ENCODE measurements at regions not wholly inside any gene's neighbourhood (a gene's known extent, or its start where the extent isn't known, plus 50 kb on each side); places are given as distances from the start of the nearest gene placed in this dataset.

DNA sequence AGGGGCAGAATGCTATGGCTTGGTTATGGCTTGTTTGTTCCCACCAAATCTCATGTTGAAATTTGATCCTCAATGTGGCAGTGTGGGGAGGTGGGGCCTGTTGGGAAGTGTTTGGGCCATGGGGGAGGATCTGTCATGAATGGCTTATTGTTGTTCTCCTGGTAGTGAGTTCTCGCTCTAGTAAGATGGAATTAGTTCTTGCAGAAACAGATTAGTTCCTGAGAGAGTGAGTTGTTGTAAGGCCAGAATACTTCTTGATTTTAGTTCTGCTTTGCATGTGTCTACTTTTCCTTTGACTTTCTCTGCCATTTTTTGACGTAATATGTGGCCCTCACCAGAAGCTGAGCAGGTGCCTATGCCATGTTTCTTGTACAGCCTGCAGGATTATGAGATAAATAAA is 188.2 kb downstream of the KIF20B start:
- Histone ChIP-seq H3K79me2 (ENCODE audit: insufficient read depth, low read length) (no peaks in the 10 kb centered on the region), H3K27me3 (ENCODE audit: insufficient read depth, low read length) (peaks cover 18% of the 10 kb centered on the region), H3K36me3 (ENCODE audit: insufficient read depth, low read length) (no peaks in the 10 kb centered on the region), H3K4me1 (ENCODE audit: insufficient read depth, low read length) (no peaks in the 10 kb centered on the region), H3K9me3 (ENCODE audit: low read depth, low read length) (no peaks in the 10 kb centered on the region), H2AFZ (ENCODE audit: low read length) (no peak overlapping the region), H3K4me3 (ENCODE audit: insufficient read depth, low read length) (no peak overlapping the region), H3K4me2 (ENCODE audit: insufficient read depth, low read length) (no peak overlapping the region), H3K27ac (ENCODE audit: low read depth, low read length) (no peak overlapping the region), H4K20me1 (ENCODE audit: insufficient read depth, low read length) (no peaks in the 10 kb centered on the region)
- TF ChIP-seq, protein P1, sequence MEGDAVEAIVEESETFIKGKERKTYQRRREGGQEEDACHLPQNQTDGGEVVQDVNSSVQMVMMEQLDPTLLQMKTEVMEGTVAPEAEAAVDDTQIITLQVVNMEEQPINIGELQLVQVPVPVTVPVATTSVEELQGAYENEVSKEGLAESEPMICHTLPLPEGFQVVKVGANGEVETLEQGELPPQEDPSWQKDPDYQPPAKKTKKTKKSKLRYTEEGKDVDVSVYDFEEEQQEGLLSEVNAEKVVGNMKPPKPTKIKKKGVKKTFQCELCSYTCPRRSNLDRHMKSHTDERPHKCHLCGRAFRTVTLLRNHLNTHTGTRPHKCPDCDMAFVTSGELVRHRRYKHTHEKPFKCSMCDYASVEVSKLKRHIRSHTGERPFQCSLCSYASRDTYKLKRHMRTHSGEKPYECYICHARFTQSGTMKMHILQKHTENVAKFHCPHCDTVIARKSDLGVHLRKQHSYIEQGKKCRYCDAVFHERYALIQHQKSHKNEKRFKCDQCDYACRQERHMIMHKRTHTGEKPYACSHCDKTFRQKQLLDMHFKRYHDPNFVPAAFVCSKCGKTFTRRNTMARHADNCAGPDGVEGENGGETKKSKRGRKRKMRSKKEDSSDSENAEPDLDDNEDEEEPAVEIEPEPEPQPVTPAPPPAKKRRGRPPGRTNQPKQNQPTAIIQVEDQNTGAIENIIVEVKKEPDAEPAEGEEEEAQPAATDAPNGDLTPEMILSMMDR (IDR thresholded peaks at IDR 0.05; ENCODE audit: extremely low read depth, low read depth, low read length) = no peak
- no peak for DNase-seq (ENCODE audit: insufficient read length, low spot score, missing footprints)

DNA sequence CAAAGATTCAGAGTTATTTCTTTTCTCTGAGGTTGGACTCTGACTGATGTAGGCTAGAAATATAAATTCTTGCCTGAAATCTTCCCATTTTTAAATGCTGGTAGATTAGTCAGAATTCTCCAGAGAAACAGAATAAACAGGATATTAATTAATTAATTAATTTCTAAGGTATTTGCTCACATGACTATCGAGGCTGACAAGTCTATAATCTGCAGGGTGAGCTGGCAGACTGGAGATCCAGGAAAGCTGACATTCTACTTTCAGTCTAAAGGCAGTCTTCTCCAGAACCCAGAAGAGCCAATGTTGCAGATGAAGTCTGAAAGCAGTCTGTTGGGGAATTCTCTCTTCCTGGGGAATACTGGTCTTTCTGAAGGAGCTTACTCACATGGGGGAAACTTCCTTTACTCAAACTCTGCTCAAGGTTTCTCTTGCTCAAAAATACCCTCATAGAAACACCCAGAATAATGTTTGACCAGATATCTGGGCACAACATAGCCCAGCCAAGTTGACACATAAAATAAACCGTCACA is 189.7 kb downstream of the KIF20B start:
- H3K79me2 ChIP-seq (ENCODE audit: insufficient read depth, low read length) = no peaks in the 10 kb centered on the region
- no peak overlapping the region for H3K4me3 ChIP-seq (ENCODE audit: insufficient read depth, low read length)
- DNase-seq (ENCODE audit: insufficient read length, low spot score, missing footprints) = no peak
- H2AFZ ChIP-seq (ENCODE audit: low read length) = no peak overlapping the region
- no peak overlapping the region for H3K4me2 ChIP-seq (ENCODE audit: insufficient read depth, low read length)
- H3K4me1 ChIP-seq (ENCODE audit: insufficient read depth, low read length) = no peaks in the 10 kb centered on the region
- no peaks in the 10 kb centered on the region for H3K9me3 ChIP-seq (ENCODE audit: low read depth, low read length)
- H3K36me3 ChIP-seq (ENCODE audit: insufficient read depth, low read length) = no peaks in the 10 kb centered on the region
- TF ChIP-seq, protein P1 (IDR thresholded peaks at IDR 0.05; ENCODE audit: extremely low read depth, low read depth, low read length) = no peak
- H3K27me3 ChIP-seq (ENCODE audit: insufficient read depth, low read length) = peaks cover 23% of the 10 kb centered on the region
- no peaks in the 10 kb centered on the region for H4K20me1 ChIP-seq (ENCODE audit: insufficient read depth, low read length)
- no peak overlapping the region for H3K27ac ChIP-seq (ENCODE audit: low read depth, low read length)

DNA sequence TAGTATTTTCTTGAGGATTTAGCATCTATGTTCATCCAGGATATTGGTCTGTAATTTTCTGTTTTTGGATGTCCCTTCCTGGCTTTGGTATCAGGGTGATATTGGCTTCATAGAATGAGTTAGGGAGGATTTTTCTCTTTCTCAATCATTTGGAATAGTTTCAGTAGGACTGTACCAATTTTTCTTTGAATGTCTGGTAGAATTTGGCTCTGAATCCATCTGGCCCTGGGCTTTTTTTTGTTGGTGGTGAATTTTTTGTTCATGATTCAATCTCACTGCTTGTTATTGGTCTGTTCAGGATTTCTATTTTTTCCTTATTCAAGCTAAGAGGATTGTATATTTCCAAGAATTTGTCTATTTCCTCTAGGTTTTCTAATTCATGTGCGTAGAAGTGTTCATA is 192.7 kb downstream of the KIF20B start:
- no peak overlapping the region for H3K4me2 ChIP-seq (ENCODE audit: insufficient read depth, low read length)
- peaks cover 14% of the 10 kb centered on the region for H3K27me3 ChIP-seq (ENCODE audit: insufficient read depth, low read length)
- TF ChIP-seq, protein P1 (IDR thresholded peaks at IDR 0.05; ENCODE audit: extremely low read depth, low read depth, low read length) = no peak
- H3K79me2 ChIP-seq (ENCODE audit: insufficient read depth, low read length) = no peaks in the 10 kb centered on the region
- H2AFZ ChIP-seq (ENCODE audit: low read length) = no peak overlapping the region
- H4K20me1 ChIP-seq (ENCODE audit: insufficient read depth, low read length) = no peaks in the 10 kb centered on the region
- no peaks in the 10 kb centered on the region for H3K9me3 ChIP-seq (ENCODE audit: low read depth, low read length)
- no peak overlapping the region for H3K27ac ChIP-seq (ENCODE audit: low read depth, low read length)
- H3K36me3 ChIP-seq (ENCODE audit: insufficient read depth, low read length) = no peaks in the 10 kb centered on the region
- H3K4me1 ChIP-seq (ENCODE audit: insufficient read depth, low read length) = no peaks in the 10 kb centered on the region
- DNase-seq (ENCODE audit: insufficient read length, low spot score, missing footprints) = no peak
- H3K4me3 ChIP-seq (ENCODE audit: insufficient read depth, low read length) = no peak overlapping the region

DNA sequence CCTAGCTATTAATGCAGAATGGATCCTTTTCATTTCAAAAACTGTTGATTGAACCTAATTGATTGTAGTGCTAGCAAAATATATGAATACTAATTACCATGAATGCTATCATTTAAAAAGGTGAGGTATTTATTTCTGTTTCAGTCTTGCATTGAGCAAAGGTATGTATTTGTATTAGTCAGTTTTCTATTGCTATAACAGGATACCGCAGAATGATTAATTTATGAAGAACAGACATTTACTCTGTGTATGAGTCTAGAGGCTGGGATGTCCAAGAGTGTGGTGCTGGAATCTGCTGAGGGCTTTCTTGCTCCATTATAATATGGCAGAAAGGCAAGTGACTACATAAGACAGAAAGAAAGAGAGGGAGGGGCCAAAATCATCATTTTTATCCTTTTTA is 199.2 kb downstream of the KIF20B start:
- Histone ChIP-seq H3K79me2 (ENCODE audit: insufficient read depth, low read length) (no peaks in the 10 kb centered on the region), H3K4me1 (ENCODE audit: insufficient read depth, low read length) (no peaks in the 10 kb centered on the region)
- DNase-seq (ENCODE audit: insufficient read length, low spot score, missing footprints) = no peak

More for the DNA sequence above, 199.2 kb downstream of the KIF20B start:
- H3K27ac ChIP-seq (ENCODE audit: low read depth, low read length) = no peak overlapping the region
- TF ChIP-seq, protein P1 (IDR thresholded peaks at IDR 0.05; ENCODE audit: extremely low read depth, low read depth, low read length) = no peak
- H3K4me2 ChIP-seq (ENCODE audit: insufficient read depth, low read length) = no peak overlapping the region
- no peak overlapping the region for H3K4me3 ChIP-seq (ENCODE audit: insufficient read depth, low read length)
- no peaks in the 10 kb centered on the region for H3K9me3 ChIP-seq (ENCODE audit: low read depth, low read length)
- H3K36me3 ChIP-seq (ENCODE audit: insufficient read depth, low read length) = no peaks in the 10 kb centered on the region
- no peak overlapping the region for H2AFZ ChIP-seq (ENCODE audit: low read length)
- no peaks in the 10 kb centered on the region for H4K20me1 ChIP-seq (ENCODE audit: insufficient read depth, low read length)
- peaks cover 9% of the 10 kb centered on the region for H3K27me3 ChIP-seq (ENCODE audit: insufficient read depth, low read length)
